GM12875 (cell line): ENCODE measurements at regions not wholly inside any gene's neighbourhood (a gene's known extent, or its start where the extent isn't known, plus 50 kb on each side); places are given as distances from the start of the nearest gene placed in this dataset.
"Not testable (repeated sequence)": the region's sequence is repeated elsewhere in the genome, so short reads cannot be mapped to it uniquely, and the experiment has no call there.

Experiments
- H3K4me3 ChIP-seq: one replicate; pipeline ENCODE4 v1.5.1; 2011; ENCODE audit warnings: low read depth, low read length, control low read depth
- TF ChIP-seq, protein P1 (sequence below): IDR thresholded peaks from 2 replicates; pipeline ENCODE4 v1.5.1; 2011; ENCODE audit warnings: low read depth, mild to moderate bottlenecking, control low read depth, inconsistent platforms, low read length, moderate library complexity, borderline replicate concordance; ENCODE audit not compliant: insufficient read depth

GRCh38 chr1:163980394-163980793 lies 578.6 kb upstream of the PBX1 start:
- TF ChIP-seq, protein P1, sequence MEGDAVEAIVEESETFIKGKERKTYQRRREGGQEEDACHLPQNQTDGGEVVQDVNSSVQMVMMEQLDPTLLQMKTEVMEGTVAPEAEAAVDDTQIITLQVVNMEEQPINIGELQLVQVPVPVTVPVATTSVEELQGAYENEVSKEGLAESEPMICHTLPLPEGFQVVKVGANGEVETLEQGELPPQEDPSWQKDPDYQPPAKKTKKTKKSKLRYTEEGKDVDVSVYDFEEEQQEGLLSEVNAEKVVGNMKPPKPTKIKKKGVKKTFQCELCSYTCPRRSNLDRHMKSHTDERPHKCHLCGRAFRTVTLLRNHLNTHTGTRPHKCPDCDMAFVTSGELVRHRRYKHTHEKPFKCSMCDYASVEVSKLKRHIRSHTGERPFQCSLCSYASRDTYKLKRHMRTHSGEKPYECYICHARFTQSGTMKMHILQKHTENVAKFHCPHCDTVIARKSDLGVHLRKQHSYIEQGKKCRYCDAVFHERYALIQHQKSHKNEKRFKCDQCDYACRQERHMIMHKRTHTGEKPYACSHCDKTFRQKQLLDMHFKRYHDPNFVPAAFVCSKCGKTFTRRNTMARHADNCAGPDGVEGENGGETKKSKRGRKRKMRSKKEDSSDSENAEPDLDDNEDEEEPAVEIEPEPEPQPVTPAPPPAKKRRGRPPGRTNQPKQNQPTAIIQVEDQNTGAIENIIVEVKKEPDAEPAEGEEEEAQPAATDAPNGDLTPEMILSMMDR = no peak
- H3K4me3 ChIP-seq = no peak overlapping the region

GRCh38 chr1:163981500-163982030 lies 577.4 kb upstream of the PBX1 start:
- H3K4me3 ChIP-seq = no peak overlapping the region
- TF ChIP-seq, protein P1 = no peak

- no peak overlapping the region for H3K4me3 ChIP-seq
- TF ChIP-seq, protein P1 = no peak
These were observed 575.9 kb upstream of the PBX1 start for GRCh38 chr1:163983097-163983496.

DNA sequence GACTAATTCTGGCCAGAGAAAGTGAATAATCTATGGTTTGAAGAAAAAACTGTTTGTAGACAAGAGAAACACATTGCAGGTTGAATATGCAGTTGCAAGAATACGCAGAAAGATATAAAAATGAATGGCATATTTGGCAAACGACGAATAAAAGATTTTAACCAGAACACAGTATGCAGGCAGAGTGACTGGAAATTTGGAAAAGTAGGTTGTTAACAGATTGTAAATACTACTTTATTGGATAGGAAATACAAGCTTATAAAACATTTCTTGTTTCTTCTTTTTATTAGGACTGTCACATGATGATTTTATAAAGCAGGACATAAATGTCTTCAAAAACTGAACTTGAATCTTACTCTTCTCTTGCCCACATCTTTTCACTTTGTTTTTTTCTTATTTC lies 573.3 kb upstream of the PBX1 start:
- TF ChIP-seq, protein P1 = no peak

DNA sequence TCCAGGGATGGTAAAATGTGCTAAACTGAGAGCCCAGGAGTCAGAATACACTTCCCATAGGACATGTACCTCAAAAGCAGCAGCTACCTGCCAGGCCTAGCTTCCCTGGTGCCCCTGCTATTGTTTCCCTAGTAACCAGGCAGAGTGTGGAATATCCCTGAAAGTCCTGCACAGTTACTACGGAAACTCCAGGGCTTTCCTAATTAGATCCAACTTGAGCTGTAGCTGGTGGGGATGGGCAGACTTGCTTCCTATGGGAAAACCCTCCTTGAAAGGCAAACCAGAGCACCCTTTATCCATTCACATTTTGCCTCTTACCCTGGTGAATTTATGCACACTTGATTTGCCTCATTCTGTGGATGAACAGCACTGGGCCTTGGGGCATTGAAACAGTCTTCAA lies 559.9 kb upstream of the PBX1 start:
- TF ChIP-seq, protein P1 = no peak
- H3K4me3 ChIP-seq = no peak overlapping the region

More for the DNA sequence above, 573.3 kb upstream of the PBX1 start:
- no peak overlapping the region for H3K4me3 ChIP-seq

DNA sequence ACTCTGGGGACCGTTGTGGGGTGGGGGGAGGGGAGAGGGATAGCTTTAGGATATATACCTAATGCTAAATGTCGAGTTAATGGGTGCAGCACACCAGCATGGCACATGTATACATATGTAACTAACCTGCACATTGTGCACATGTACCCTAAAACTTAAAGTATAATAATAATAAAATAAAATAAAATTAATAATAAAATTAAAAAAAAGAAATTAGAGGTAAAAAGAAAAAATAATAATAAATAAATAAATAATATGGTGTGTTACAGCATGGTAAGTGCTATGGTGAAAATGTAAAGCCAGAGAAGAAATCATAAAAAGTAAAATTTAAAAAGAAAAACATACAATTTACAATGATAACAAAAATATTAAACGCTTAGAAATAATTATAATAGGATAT lies 552.8 kb upstream of the PBX1 start:
- not testable (repeated sequence) for H3K4me3 ChIP-seq

- TF ChIP-seq, protein P1 = no peak
- no peak overlapping the region for H3K4me3 ChIP-seq
These were observed 552.4 kb upstream of the PBX1 start for GRCh38 chr1:164006621-164007020.

DNA sequence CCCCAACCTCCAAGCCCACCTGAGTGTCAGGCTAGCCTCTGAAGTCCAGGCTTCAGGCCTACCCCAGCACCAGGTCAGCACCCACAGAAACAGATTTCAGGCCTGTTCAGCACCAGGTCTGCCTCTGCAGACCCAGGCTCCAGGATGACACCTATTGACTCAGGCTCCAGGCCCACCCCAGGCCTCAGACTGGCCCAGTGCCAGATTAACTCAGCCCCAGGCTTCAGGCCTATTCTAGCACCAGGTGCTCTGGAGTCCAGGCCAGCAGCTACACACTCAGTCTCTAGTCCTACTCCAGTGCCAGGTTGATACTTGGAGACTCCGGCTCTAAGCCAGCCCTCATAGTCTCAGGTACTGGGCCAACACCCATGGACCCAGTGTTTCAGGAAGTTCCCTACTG lies 541.7 kb upstream of the PBX1 start:
- no peak overlapping the region for H3K4me3 ChIP-seq
- TF ChIP-seq, protein P1 = no peak
